Muscle layer of duodenum (tissue), 2 donors: ENCODE measurements at regions not wholly inside any gene's neighbourhood (a gene's known extent, or its start where the extent isn't known, plus 50 kb on each side); places are given as distances from the start of the nearest gene placed in this dataset.
"Not testable (repeated sequence)": the region's sequence is repeated elsewhere in the genome, so short reads cannot be mapped to it uniquely, and the experiment has no call there.

ENCODE experiments used
- H3K27ac ChIP-seq: one replicate; pipeline ENCODE4 v1.7.0; 2013; ENCODE audit warnings: mild to moderate bottlenecking, low read length
- H3K27me3 ChIP-seq: one replicate; pipeline ENCODE4 v1.7.0; 2013; ENCODE audit warnings: low read depth, mild to moderate bottlenecking, control low read depth, low read length
- H3K36me3 ChIP-seq, 2 donors: one replicate each; pipeline ENCODE4 v1.7.0; 2013; ENCODE audit warnings: low read length in 2 of 2, control low read depth in 1 of 2, mild to moderate bottlenecking in 1 of 2; ENCODE audit not compliant: insufficient read depth in 2 of 2, control insufficient read depth in 1 of 2
- H3K4me1 ChIP-seq, 2 donors: one replicate each; pipeline ENCODE4 v1.7.0; 2013; ENCODE audit warnings: low read length in 2 of 2, mild to moderate bottlenecking in 2 of 2, control low read depth in 1 of 2, moderate library complexity in 1 of 2; ENCODE audit not compliant: insufficient read depth in 2 of 2, control insufficient read depth in 1 of 2
- H3K4me3 ChIP-seq, 2 donors: one replicate each; pipeline ENCODE4 v1.7.0; 2013; ENCODE audit warnings: low read length in 2 of 2, low read depth in 1 of 2, mild to moderate bottlenecking in 1 of 2
- H3K9me3 ChIP-seq, 2 donors: one replicate each; pipeline ENCODE4 v1.7.0; 2013; ENCODE audit warnings: low read length in 2 of 2, control low read depth in 1 of 2, mild to moderate bottlenecking in 1 of 2; ENCODE audit not compliant: control insufficient read depth in 1 of 2
- donor health status: healthy.

GRCh38 chr5:87211676-87212075 lies 56.0 kb upstream of the RASA1 start:
- H3K4me3 ChIP-seq = no peak overlapping the region
- peaks cover 0 to 3% of the 10 kb centered on the region in 2 donors for H3K9me3 ChIP-seq
- no peaks in the 10 kb centered on the region for H3K4me1 ChIP-seq
- no peak overlapping the region for H3K27ac ChIP-seq
- H3K36me3 ChIP-seq = no peaks in the 10 kb centered on the region
- H3K27me3 ChIP-seq = no peaks in the 10 kb centered on the region

- H3K27ac ChIP-seq, H3K4me1 ChIP-seq, H3K9me3 ChIP-seq, H3K36me3 ChIP-seq, H3K27me3 ChIP-seq, H3K4me3 ChIP-seq: not testable (repeated sequence)
Observed at GRCh38 chr5:87212183-87212582, 55.5 kb upstream of the RASA1 start.

- not testable (repeated sequence) for H3K36me3 ChIP-seq, H3K27me3 ChIP-seq, H3K9me3 ChIP-seq, H3K27ac ChIP-seq, H3K4me1 ChIP-seq, H3K4me3 ChIP-seq
Observed at GRCh38 chr5:87217480-87217879, 50.2 kb upstream of the RASA1 start.
